Neural cell (in vitro differentiated cells): ENCODE measurements at regions not wholly inside any gene's neighbourhood (a gene's known extent, or its start where the extent isn't known, plus 50 kb on each side); places are given as distances from the start of the nearest gene placed in this dataset.

ENCODE experiments used
- H2AFZ ChIP-seq: fragments of 200-600, 300-800 bp; sonication (generic), shearing (Covaris generic); 2 replicates; pipeline ENCODE4 v1.6.0; 2014; ENCODE audit warnings: low read depth, mild to moderate bottlenecking, antibody characterized with exemption, low read length, moderate library complexity
- H3F3A ChIP-seq: fragments of 200-600 bp; shearing (Covaris generic); 2 replicates; pipeline ENCODE4 v1.6.1; 2016; ENCODE audit warnings: mild to moderate bottlenecking, moderate library complexity, mixed read lengths, antibody characterized with exemption, low read length; ENCODE audit not compliant: insufficient read depth, poor library complexity, severe bottlenecking
- H3K27ac ChIP-seq: fragments of 200-600, 300-800 bp; sonication (generic), shearing (Covaris generic); 2 replicates; pipeline ENCODE4 v1.5.1; 2014; ENCODE audit warnings: mild to moderate bottlenecking, low read length, moderate library complexity
- H3K27me3 ChIP-seq: fragments of 300-800, 200-600 bp; sonication (generic), shearing (Covaris generic); 2 replicates; pipeline ENCODE4 v1.6.0; 2014; ENCODE audit warnings: mild to moderate bottlenecking, low read depth, low read length, moderate library complexity; ENCODE audit not compliant: insufficient read depth
- H3K36me3 ChIP-seq: fragments of 300-800, 200-600 bp; sonication (generic), shearing (Covaris generic); 2 replicates; pipeline ENCODE4 v1.5.1; 2014; ENCODE audit warnings: mild to moderate bottlenecking, antibody characterized with exemption, low read length, moderate library complexity; ENCODE audit not compliant: insufficient read depth
- H3K4me2 ChIP-seq: fragments of 300-800, 200-600 bp; sonication (generic), shearing (Covaris generic); 2 replicates; pipeline ENCODE4 v1.6.0; 2014; ENCODE audit warnings: mild to moderate bottlenecking, low read length
- H3K4me3 ChIP-seq: fragments of 300-800, 200-600 bp; sonication (generic), shearing (Covaris generic); 2 replicates; pipeline ENCODE4 v1.5.1; 2014; ENCODE audit warnings: mild to moderate bottlenecking, low read length, moderate library complexity
- H3K79me2 ChIP-seq: fragments of 200-600 bp; shearing (Covaris generic); replicated peaks from 2 replicates; pipeline ENCODE4 v1.6.0; 2014; ENCODE audit warnings: mild to moderate bottlenecking, low read length, moderate library complexity; ENCODE audit not compliant: insufficient read depth
- H3K9ac ChIP-seq: fragments of 300-800, 200-600 bp; sonication (generic), shearing (Covaris generic); 2 replicates; pipeline ENCODE4 v1.6.1; 2016; ENCODE audit warnings: mild to moderate bottlenecking, low read length, mixed read lengths
- H3K9me2 ChIP-seq: fragments of 200-600 bp; shearing (Covaris generic); 2 replicates; pipeline ENCODE4 v1.6.1; 2016; ENCODE audit warnings: mild to moderate bottlenecking, low read length, mixed read lengths; ENCODE audit not compliant: insufficient read depth
- H3K9me3 ChIP-seq: fragments of 200-600, 300-800 bp; sonication (generic), shearing (Covaris generic); 2 replicates; pipeline ENCODE4 v1.6.1; 2016; ENCODE audit warnings: mild to moderate bottlenecking, mixed run types, low read length, moderate library complexity, mixed read lengths
- H4K20me1 ChIP-seq: fragments of 200-600 bp; shearing (Covaris generic); 2 replicates; pipeline ENCODE4 v1.6.1; 2016; ENCODE audit warnings: mild to moderate bottlenecking, mixed run types; ENCODE audit not compliant: insufficient read depth
- EP300 ChIP-seq: fragments of 450-650 bp; conservative IDR thresholded peaks from 2 replicates; pipeline ENCODE4 v1.6.1; 2014; ENCODE audit warnings: antibody characterized with exemption, mild to moderate bottlenecking, moderate library complexity; ENCODE audit not compliant: poor library complexity, severe bottlenecking
- EZH2 ChIP-seq: fragments of 200-600, 300-800 bp; shearing (Covaris generic), sonication (generic); IDR thresholded peaks from 2 replicates; pipeline ENCODE4 v1.6.1; 2014; ENCODE audit warnings: antibody characterized with exemption, low read length, borderline replicate concordance, mild to moderate bottlenecking; ENCODE audit not compliant: insufficient read depth, poor library complexity, severe bottlenecking
- MXI1 ChIP-seq: fragments of 450-650 bp; conservative IDR thresholded peaks from 2 replicates; pipeline ENCODE4 v1.6.1; 2014; ENCODE audit warnings: antibody characterized with exemption, mild to moderate bottlenecking; ENCODE audit not compliant: poor library complexity, severe bottlenecking
- POLR2AphosphoS5 ChIP-seq: IDR thresholded peaks from 2 replicates; pipeline ENCODE4 v1.6.1; 2012
- RAD21 ChIP-seq: fragments of 450-650 bp; conservative IDR thresholded peaks from 2 replicates; pipeline ENCODE4 v1.6.1; 2014; ENCODE audit warnings: antibody characterized with exemption, mild to moderate bottlenecking, moderate library complexity
- SMC3 ChIP-seq: fragments of 450-650 bp; conservative IDR thresholded peaks from 2 replicates; pipeline ENCODE4 v1.6.1; 2014; ENCODE audit warnings: antibody characterized with exemption, mild to moderate bottlenecking, moderate library complexity; ENCODE audit not compliant: poor library complexity
- TAF1 ChIP-seq: IDR thresholded peaks from 2 replicates; pipeline ENCODE4 v1.6.1; 2012; ENCODE audit warnings: low read depth
- TF ChIP-seq, protein P1 (sequence below): fragments of 450-650 bp; IDR thresholded peaks from 2 replicates; pipeline ENCODE4 v1.5.1; 2014; ENCODE audit warnings: antibody characterized with exemption, mild to moderate bottlenecking, moderate library complexity; ENCODE audit not compliant: poor library complexity, severe bottlenecking
- TF ChIP-seq, protein P2 (sequence below): IDR thresholded peaks from 2 replicates; pipeline ENCODE4 v1.6.1; 2012; ENCODE audit warnings: borderline replicate concordance

GRCh38 chr16:50948268-50948930, 202.7 kb downstream of the SALL1 start:
- TF ChIP-seq RAD21, result no peak
- TF ChIP-seq, protein P1, sequence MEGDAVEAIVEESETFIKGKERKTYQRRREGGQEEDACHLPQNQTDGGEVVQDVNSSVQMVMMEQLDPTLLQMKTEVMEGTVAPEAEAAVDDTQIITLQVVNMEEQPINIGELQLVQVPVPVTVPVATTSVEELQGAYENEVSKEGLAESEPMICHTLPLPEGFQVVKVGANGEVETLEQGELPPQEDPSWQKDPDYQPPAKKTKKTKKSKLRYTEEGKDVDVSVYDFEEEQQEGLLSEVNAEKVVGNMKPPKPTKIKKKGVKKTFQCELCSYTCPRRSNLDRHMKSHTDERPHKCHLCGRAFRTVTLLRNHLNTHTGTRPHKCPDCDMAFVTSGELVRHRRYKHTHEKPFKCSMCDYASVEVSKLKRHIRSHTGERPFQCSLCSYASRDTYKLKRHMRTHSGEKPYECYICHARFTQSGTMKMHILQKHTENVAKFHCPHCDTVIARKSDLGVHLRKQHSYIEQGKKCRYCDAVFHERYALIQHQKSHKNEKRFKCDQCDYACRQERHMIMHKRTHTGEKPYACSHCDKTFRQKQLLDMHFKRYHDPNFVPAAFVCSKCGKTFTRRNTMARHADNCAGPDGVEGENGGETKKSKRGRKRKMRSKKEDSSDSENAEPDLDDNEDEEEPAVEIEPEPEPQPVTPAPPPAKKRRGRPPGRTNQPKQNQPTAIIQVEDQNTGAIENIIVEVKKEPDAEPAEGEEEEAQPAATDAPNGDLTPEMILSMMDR, result no peak
- no peak for TF ChIP-seq POLR2AphosphoS5
- TF ChIP-seq SMC3, result no peak
- Histone ChIP-seq H4K20me1 (no peaks in the 10 kb centered on the region), H3K27me3 (no peaks in the 10 kb centered on the region), H3K36me3 (no peaks in the 10 kb centered on the region), H3K4me2 (no peak overlapping the region), H3K9me2 (no peaks in the 10 kb centered on the region), H3K9me3 (no peaks in the 10 kb centered on the region), H3K79me2 (no peaks in the 10 kb centered on the region), H3K27ac (no peak overlapping the region), H3K4me3 (no peak overlapping the region), H3K9ac (no peak overlapping the region), H2AFZ (no peak overlapping the region), H3F3A (no peaks in the 10 kb centered on the region)

DNA sequence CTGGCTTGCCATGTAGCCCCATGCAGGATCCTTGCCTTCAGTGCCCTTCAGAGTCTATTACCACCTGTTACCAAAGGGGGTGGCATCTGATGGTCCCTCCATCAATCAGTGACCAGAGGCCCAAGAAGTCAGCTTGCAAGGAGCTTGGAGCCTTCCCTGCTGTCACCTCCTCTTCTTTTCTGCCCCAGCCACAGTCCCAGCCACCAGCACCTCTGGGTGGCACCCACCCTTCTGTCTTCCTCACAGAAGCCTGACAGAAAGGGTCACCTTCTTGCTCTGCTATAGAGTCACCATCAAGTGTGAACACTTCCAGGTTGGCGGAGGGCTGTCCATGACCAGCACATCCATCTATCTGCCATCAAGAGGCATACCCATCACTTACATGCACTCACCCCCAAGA, 203.2 kb downstream of the SALL1 start:
- no peaks in the 10 kb centered on the region for H3K9me3 ChIP-seq
- H4K20me1 ChIP-seq, result no peaks in the 10 kb centered on the region
- no peaks in the 10 kb centered on the region for H3K79me2 ChIP-seq
- H3K27me3 ChIP-seq, result no peaks in the 10 kb centered on the region
- no peak overlapping the region for H3K4me2 ChIP-seq
- TF ChIP-seq EP300 (no peak), POLR2AphosphoS5 (no peak), MXI1 (no peak), SMC3 (no peak), RAD21 (no peak), EZH2 (no peak), TAF1 (no peak)
- TF ChIP-seq, protein P1, result no peak
- TF ChIP-seq, protein P2, sequence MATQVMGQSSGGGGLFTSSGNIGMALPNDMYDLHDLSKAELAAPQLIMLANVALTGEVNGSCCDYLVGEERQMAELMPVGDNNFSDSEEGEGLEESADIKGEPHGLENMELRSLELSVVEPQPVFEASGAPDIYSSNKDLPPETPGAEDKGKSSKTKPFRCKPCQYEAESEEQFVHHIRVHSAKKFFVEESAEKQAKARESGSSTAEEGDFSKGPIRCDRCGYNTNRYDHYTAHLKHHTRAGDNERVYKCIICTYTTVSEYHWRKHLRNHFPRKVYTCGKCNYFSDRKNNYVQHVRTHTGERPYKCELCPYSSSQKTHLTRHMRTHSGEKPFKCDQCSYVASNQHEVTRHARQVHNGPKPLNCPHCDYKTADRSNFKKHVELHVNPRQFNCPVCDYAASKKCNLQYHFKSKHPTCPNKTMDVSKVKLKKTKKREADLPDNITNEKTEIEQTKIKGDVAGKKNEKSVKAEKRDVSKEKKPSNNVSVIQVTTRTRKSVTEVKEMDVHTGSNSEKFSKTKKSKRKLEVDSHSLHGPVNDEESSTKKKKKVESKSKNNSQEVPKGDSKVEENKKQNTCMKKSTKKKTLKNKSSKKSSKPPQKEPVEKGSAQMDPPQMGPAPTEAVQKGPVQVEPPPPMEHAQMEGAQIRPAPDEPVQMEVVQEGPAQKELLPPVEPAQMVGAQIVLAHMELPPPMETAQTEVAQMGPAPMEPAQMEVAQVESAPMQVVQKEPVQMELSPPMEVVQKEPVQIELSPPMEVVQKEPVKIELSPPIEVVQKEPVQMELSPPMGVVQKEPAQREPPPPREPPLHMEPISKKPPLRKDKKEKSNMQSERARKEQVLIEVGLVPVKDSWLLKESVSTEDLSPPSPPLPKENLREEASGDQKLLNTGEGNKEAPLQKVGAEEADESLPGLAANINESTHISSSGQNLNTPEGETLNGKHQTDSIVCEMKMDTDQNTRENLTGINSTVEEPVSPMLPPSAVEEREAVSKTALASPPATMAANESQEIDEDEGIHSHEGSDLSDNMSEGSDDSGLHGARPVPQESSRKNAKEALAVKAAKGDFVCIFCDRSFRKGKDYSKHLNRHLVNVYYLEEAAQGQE, result no peak
- H3F3A ChIP-seq, result no peaks in the 10 kb centered on the region
- H3K9ac ChIP-seq, result no peak overlapping the region
- no peak overlapping the region for H3K27ac ChIP-seq
- H3K9me2 ChIP-seq, result no peaks in the 10 kb centered on the region
- H3K4me3 ChIP-seq, result no peak overlapping the region
- H3K36me3 ChIP-seq, result no peaks in the 10 kb centered on the region
- H2AFZ ChIP-seq, result no peak overlapping the region
